SK-N-MC (cell line): ENCODE measurements at regions not wholly inside any gene's neighbourhood (a gene's known extent, or its start where the extent isn't known, plus 50 kb on each side); places are given as distances from the start of the nearest gene placed in this dataset.
"Not testable (repeated sequence)": the region's sequence is repeated elsewhere in the genome, so short reads cannot be mapped to it uniquely, and the experiment has no call there.

ENCODE experiments used
- DNase-seq: peaks from one replicate; pipeline ENCODE4 v3.0.0-alpha.2; 2011; ENCODE audit warnings: low read depth, low spot score
- H3K27ac ChIP-seq: fragments of 200-600 bp; sonication (generic); 2 replicates; pipeline ENCODE4 v1.5.1; 2016; ENCODE audit warnings: mixed run types
- H3K36me3 ChIP-seq: fragments of 200-600 bp; sonication (generic); 2 replicates; pipeline ENCODE4 v1.6.1; 2017; ENCODE audit warnings: antibody characterized with exemption, low read length, mixed read lengths; ENCODE audit not compliant: insufficient read depth
- H3K4me3 ChIP-seq: fragments of 200-600 bp; sonication (generic); 2 replicates; pipeline ENCODE4 v1.5.1; 2016
- H3K9ac ChIP-seq: fragments of 200-600 bp; sonication (generic); 2 replicates; pipeline ENCODE4 v1.8.0; 2017; ENCODE audit warnings: mixed run types, mixed read lengths; ENCODE audit not compliant: insufficient read length
- H3K9me3 ChIP-seq: fragments of 200-600 bp; sonication (generic); 2 replicates; pipeline ENCODE4 v1.6.1; 2017; ENCODE audit warnings: low read depth, mild to moderate bottlenecking, antibody characterized with exemption, low read length, moderate library complexity, mixed read lengths
- EZH2 ChIP-seq: fragments of 200-600 bp; sonication (generic); IDR thresholded peaks from one replicate; pipeline ENCODE4 v1.6.1; 2017; ENCODE audit warnings: antibody characterized with exemption
- FOXP2 ChIP-seq: optimal IDR thresholded peaks from 2 replicates; pipeline ENCODE3; 2011; ENCODE audit warnings: mild to moderate bottlenecking, moderate library complexity; ENCODE audit not compliant: insufficient read depth; ENCODE audit errors: extremely low read length, control extremely low read depth
- POLR2AphosphoS5 ChIP-seq: IDR thresholded peaks from 2 replicates; pipeline ENCODE4 v1.6.1; 2012; ENCODE audit warnings: mild to moderate bottlenecking, low read depth, low read length, borderline replicate concordance

DNA sequence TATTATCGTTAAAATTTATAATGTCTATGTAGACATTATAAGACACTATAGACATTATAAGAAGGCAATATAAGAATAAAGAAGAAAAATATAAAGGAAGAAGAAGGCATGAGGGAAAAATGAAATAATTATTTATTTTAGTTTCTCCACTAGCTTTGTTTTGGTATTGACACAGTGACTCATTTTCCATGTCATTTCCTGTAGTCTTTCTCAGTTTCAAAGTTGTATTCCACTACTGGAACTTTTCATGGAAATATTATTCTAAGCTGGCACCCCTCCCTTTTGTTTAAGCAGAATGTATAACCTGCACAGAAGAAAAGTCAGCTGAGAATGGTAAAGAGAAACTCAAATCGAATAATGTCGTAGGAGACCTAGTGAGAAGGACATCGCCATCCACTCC is 234.2 kb upstream of the NETO1 start:
- H3K9me3 ChIP-seq: no peaks in the 10 kb centered on the region
- H3K36me3 ChIP-seq: no peaks in the 10 kb centered on the region
- no peak for DNase-seq
- no peak overlapping the region for H3K9ac ChIP-seq
- H3K4me3 ChIP-seq: no peak overlapping the region
- TF ChIP-seq EZH2 (no peak), POLR2AphosphoS5 (no peak), FOXP2 (no peak)
- no peak overlapping the region for H3K27ac ChIP-seq

DNA sequence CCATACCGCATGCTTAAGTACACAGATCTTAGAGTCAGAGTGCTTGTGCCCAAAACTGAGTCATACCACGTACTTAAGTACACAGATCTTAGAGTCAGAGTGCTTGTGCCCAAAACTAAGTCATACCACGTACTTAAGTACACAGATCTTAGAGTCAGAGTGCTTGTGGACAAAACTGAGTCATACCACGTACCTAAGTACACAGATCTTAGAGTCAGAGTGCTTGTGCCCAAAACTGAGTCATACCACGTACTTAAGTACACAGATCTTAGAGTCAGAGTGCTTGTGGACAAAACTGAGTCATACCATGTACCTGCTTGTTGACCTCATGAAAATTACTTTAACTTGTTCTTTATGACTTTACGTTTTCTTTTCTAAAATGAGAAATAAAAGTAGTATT is 233.7 kb upstream of the NETO1 start:
- not testable (repeated sequence) for DNase-seq, H3K4me3 ChIP-seq, H3K9me3 ChIP-seq, H3K27ac ChIP-seq, H3K9ac ChIP-seq, H3K36me3 ChIP-seq

- no peaks in the 10 kb centered on the region for H3K36me3 ChIP-seq
- no peak for DNase-seq
Observed at GRCh38 chr18:73099759-73100158, 232.0 kb upstream of the NETO1 start.

DNA sequence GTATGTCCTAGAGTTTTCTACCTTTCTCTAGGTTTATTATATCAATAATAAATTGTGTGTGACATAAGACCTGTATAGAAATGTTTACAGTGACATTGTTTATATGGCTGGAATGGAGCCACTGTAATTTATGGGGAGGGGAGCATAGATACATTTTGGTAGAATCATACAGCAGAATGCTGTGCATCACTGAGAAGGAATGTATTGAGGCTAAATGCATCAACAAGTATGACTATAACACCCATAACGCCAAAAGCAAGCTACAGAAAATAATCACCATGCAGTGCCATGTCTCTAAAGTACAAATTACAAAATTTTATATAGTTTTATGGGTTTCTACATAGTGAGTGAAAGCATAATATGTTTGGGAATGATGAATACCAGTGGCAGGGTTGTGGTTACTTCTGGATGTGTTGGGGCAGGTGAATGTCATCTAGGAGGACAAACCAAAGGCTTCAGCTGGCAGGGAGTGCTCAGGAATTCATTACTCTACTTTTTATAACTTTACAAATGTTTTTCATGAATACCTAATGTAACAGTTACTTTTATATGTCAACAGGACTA is 226.0 kb upstream of the NETO1 start:
- TF ChIP-seq POLR2AphosphoS5 (no peak), EZH2 (no peak), FOXP2 (no peak)
- H3K27ac ChIP-seq: no peak overlapping the region
- DNase-seq: no peak
- no peak overlapping the region for H3K9ac ChIP-seq
- H3K9me3 ChIP-seq: no peaks in the 10 kb centered on the region
- no peak overlapping the region for H3K4me3 ChIP-seq
- H3K36me3 ChIP-seq: no peaks in the 10 kb centered on the region

More at GRCh38 chr18:73099759-73100158, 232.0 kb upstream of the NETO1 start:
- Histone ChIP-seq H3K4me3 (no peak overlapping the region), H3K9me3 (no peaks in the 10 kb centered on the region), H3K27ac (no peak overlapping the region), H3K9ac (no peak overlapping the region)
- TF ChIP-seq POLR2AphosphoS5 (no peak), EZH2 (no peak), FOXP2 (no peak)

DNA sequence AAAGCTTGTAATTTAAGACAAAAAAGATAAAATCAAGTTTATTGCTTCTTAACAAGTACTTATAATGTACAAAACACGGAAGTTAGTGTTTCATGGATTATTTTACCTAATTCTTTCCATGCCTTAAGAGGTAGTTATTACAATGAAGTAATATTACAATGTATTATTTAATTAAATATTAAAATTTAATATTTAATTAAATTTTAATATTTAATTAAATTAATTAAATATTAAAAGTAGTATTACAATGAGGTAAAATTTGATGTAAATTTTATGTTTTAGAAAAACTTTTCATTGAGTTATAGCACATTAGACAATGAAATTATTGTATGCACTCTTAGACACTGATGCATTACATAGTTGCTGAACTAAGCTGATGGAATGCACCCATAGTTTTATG is 220.7 kb upstream of the NETO1 start:
- DNase-seq: no peak
- no peak overlapping the region for H3K9ac ChIP-seq
- no peak overlapping the region for H3K4me3 ChIP-seq
- no peak overlapping the region for H3K27ac ChIP-seq
- no peak for TF ChIP-seq EZH2
- no peak for TF ChIP-seq FOXP2
- no peak for TF ChIP-seq POLR2AphosphoS5
- H3K36me3 ChIP-seq: no peaks in the 10 kb centered on the region
- H3K9me3 ChIP-seq: no peaks in the 10 kb centered on the region

DNA sequence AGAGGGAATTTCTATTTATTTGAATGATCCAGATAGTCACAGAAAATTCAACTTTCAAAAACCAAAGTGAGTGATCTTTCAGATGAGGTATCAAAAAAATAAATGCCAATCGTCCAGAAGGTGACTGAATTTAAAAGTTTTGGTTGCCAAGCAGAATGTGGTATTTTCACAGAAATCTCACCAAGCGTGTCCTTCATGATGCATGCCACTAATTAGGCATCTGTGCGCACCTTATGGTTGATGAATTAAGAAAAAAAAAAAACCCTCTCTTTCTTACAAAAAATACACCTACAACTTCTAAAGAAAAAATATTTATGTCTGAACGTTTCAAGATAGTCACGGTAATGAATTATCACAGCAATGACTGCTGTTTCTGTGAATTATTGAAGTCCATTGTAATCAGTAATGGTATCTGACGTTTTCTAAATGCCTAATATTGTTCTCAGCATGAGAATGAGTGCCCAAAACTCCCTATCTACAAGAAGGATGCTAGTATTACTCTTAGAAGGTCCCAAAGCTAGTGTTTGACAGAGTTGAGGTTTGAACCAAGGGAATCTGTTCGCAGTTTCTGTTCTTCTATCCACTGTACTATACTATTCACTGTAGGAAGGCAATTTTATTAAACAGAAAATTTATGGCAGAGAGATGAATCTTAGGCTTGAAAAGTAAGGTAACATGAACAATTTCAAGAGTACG is 219.6 kb upstream of the NETO1 start:
- Histone ChIP-seq H3K27ac (no peak overlapping the region), H3K4me3 (no peak overlapping the region), H3K9me3 (no peaks in the 10 kb centered on the region), H3K36me3 (no peaks in the 10 kb centered on the region), H3K9ac (no peak overlapping the region)
- no peak for DNase-seq
- TF ChIP-seq EZH2 (no peak), FOXP2 (no peak), POLR2AphosphoS5 (no peak)

DNA sequence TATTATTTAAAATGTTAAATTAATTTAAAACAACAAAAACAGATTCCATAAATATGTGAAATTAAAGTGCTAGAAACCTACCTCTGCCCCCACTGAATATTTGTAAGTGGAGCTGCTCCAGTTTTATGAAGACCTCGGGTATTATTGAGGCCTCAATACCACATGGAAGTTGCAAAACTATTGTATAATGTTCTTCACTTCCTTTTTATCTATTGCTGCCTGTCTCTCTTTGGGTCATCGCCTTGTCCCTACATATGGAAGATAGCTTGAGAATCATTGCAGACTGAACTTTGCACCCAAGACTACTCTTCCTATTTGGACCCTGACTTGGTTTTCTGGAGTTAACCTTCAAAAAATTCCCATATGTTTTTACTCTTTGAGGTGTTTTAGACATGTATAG is 212.1 kb upstream of the NETO1 start:
- no peak overlapping the region for H3K27ac ChIP-seq
- no peaks in the 10 kb centered on the region for H3K36me3 ChIP-seq
- H3K4me3 ChIP-seq: no peak overlapping the region
- no peak overlapping the region for H3K9ac ChIP-seq
- DNase-seq: no peak
- TF ChIP-seq EZH2 (no peak), FOXP2 (no peak), POLR2AphosphoS5 (no peak)
- no peaks in the 10 kb centered on the region for H3K9me3 ChIP-seq

GRCh38 chr18:73060666-73061288 is 193.0 kb upstream of the NETO1 start:
- no peak for DNase-seq
- Histone ChIP-seq H3K4me3 (no peak overlapping the region), H3K27ac (no peak overlapping the region)

More at GRCh38 chr18:73060666-73061288, 193.0 kb upstream of the NETO1 start:
- no peaks in the 10 kb centered on the region for H3K9me3 ChIP-seq
- no peak overlapping the region for H3K9ac ChIP-seq
- no peaks in the 10 kb centered on the region for H3K36me3 ChIP-seq
- no peak for TF ChIP-seq POLR2AphosphoS5
- no peak for TF ChIP-seq EZH2
- no peak for TF ChIP-seq FOXP2
